Ovary (tissue), 7 donors: ENCODE measurements at regions not wholly inside any gene's neighbourhood (a gene's known extent, or its start where the extent isn't known, plus 50 kb on each side); places are given as distances from the start of the nearest gene placed in this dataset.

Source experiments
- DNase-seq, 5 donors: peaks; one replicate each; pipeline ENCODE4 v3.0.0-alpha.2; 2019 to 2020
- H3K27ac ChIP-seq, 2 donors: fragments of 200-600 bp; one replicate each; pipeline versions ENCODE4 v1.5.1 to v1.8.0; 2019 to 2022
- H3K27me3 ChIP-seq: fragments of 200-600 bp; one replicate; pipeline ENCODE4 v1.8.0; 2022
- H3K36me3 ChIP-seq: fragments of 200-600 bp; sonication (generic); one replicate; pipeline ENCODE4 v1.5.1; 2019
- H3K4me1 ChIP-seq: one replicate; pipeline ENCODE4 v1.8.1; 2013; ENCODE audit warnings: mild to moderate bottlenecking, moderate library complexity; ENCODE audit not compliant: insufficient read depth
- H3K4me3 ChIP-seq: fragments of 200-600 bp; sonication (generic); one replicate; pipeline ENCODE4 v1.5.1; 2017
- H3K9me3 ChIP-seq, 2 donors: fragments of 200-600 bp in 1 of 2; sonication (generic) in 1 of 2; one replicate each; pipeline versions ENCODE4 v1.5.1 to v1.8.1; 2013 to 2019; ENCODE audit warnings: mild to moderate bottlenecking in 1 of 2, moderate library complexity in 1 of 2
- CTCF ChIP-seq, 3 donors: fragments of 450-650 bp in 2 of 3; fragments of 200-600 bp in 1 of 3; IDR thresholded peaks; one replicate each; pipeline versions ENCODE4 v1.5.1 to v1.8.0; 2016 to 2022; ENCODE audit warnings: antibody characterized with exemption in 3 of 3, mild to moderate bottlenecking in 1 of 3
- EP300 ChIP-seq: sonication (generic); formaldehyde crosslinking; IDR thresholded peaks from one replicate; pipeline ENCODE4 v1.6.1; 2017; ENCODE audit warnings: antibody characterized with exemption
- POLR2A ChIP-seq: fragments of 450-650 bp; IDR thresholded peaks from one replicate; pipeline ENCODE4 v1.6.1; 2017; ENCODE audit warnings: antibody characterized with exemption, mild to moderate bottlenecking, moderate library complexity
- WGBS, 3 donors: extraction: QIAGEN DNeasy Blood & Tissue Kit in 1 of 3; methylation state at CpG; one replicate each; pipeline versions ENCODE4 v1.1.5 to v1.1.7; 2013 to 2017; 5-methylcytosine and 5-hydroxymethylcytosine counted together
- intact Hi-C, 4 donors: fragments of 100-400 bp; cut with DNase I; formaldehyde crosslinking; loops; one replicate each; pipeline versions ENCODE4 v1.11.0 to v1.15.1; 2022 to 2023
- donor health status: DM: no; HTN: no; CAD: no; lungs with moderate emphysema.
- donor health status: DM: no; HTN: no; CAD: no.
- donor health status: Bipolar disorder and iron deficiency.
- donor health status: DM: no; HTN: no; CAD: no.
- donor health status: DM: yes; HTN: yes; CAD: no.

- Histone ChIP-seq H3K36me3 (no peaks in the 10 kb centered on the region), H3K4me1 (peaks cover 4% of the 10 kb centered on the region), H3K4me3 (no peak overlapping the region), H3K27me3 (no peaks in the 10 kb centered on the region), H3K27ac (no peak overlapping the region), H3K9me3 (no peaks in the 10 kb centered on the region)
- intact Hi-C loops, result no loop called here
- TF ChIP-seq CTCF (IDR thresholded peaks at IDR 0.05), result no peak
- TF ChIP-seq POLR2A, result no peak
- TF ChIP-seq EP300, result no peak
- WGBS, 3 donors, result 88 to 94% (median 92%) methylated on average over 16 of the region's 16 CpGs
- DNase-seq, result no peak
Observed at GRCh38 chr17:79466562-79467350, 144.1 kb downstream of the RBFOX3 start.

GRCh38 chr17:79465681-79466025 lies 145.2 kb downstream of the RBFOX3 start:
- no peak overlapping the region for H3K27ac ChIP-seq
- peaks cover 4% of the 10 kb centered on the region for H3K4me1 ChIP-seq
- intact Hi-C loops, result no loop called here
- no peaks in the 10 kb centered on the region for H3K36me3 ChIP-seq
- H3K4me3 ChIP-seq, result no peak overlapping the region
- no peak for TF ChIP-seq EP300
- 11 to 30% (median 24%) methylated on average over 14 of the region's 14 CpGs for WGBS, 3 donors
- H3K9me3 ChIP-seq, result no peaks in the 10 kb centered on the region
- no peak for DNase-seq
- H3K27me3 ChIP-seq, result no peaks in the 10 kb centered on the region

GRCh38 chr17:79465011-79465680 lies 145.7 kb downstream of the RBFOX3 start:
- Histone ChIP-seq H3K4me3 (no peak overlapping the region), H3K27me3 (no peaks in the 10 kb centered on the region), H3K27ac (no peak overlapping the region), H3K4me1 (peaks cover 4% of the 10 kb centered on the region), H3K9me3 (no peaks in the 10 kb centered on the region), H3K36me3 (no peaks in the 10 kb centered on the region)
- intact Hi-C loops, result no loop called here
- TF ChIP-seq CTCF (IDR thresholded peaks at IDR 0.05), result no peak
- TF ChIP-seq POLR2A, result no peak
- TF ChIP-seq EP300, result no peak
- DNase-seq, result no peak
- WGBS, 3 donors, result 15 to 33% (median 18%) methylated on average over 25 of the region's 25 CpGs

GRCh38 chr17:79464318-79465010 lies 146.4 kb downstream of the RBFOX3 start:
- Histone ChIP-seq H3K27ac (no peak overlapping the region), H3K4me3 (no peak overlapping the region), H3K9me3 (no peaks in the 10 kb centered on the region), H3K27me3 (no peaks in the 10 kb centered on the region), H3K36me3 (no peaks in the 10 kb centered on the region), H3K4me1 (peaks cover 4% of the 10 kb centered on the region)
- 34 to 45% (median 35%) methylated on average over 28 of the region's 28 CpGs for WGBS, 3 donors
- DNase-seq, result no peak
- intact Hi-C loops, result no loop called here
- TF ChIP-seq POLR2A (no peak), EP300 (no peak), CTCF (IDR thresholded peaks at IDR 0.05) (no peak)
